IPS-20b (cell line): ENCODE measurements at regions not wholly inside any gene's neighbourhood (a gene's known extent, or its start where the extent isn't known, plus 50 kb on each side); places are given as distances from the start of the nearest gene placed in this dataset.

Source experiments
- H3K27ac ChIP-seq: one replicate; pipeline ENCODE4 v1.5.1; 2013; ENCODE audit warnings: low read length
- H3K27me3 ChIP-seq: 2 replicates; pipeline ENCODE4 v1.6.1; 2013; ENCODE audit warnings: mild to moderate bottlenecking, low read length, inconsistent platforms; ENCODE audit not compliant: insufficient read depth
- H3K36me3 ChIP-seq: 2 replicates; pipeline ENCODE4 v1.6.1; 2013; ENCODE audit warnings: low read depth, mild to moderate bottlenecking, inconsistent platforms, low read length, moderate library complexity; ENCODE audit not compliant: insufficient read depth
- H3K4me1 ChIP-seq: 2 replicates; pipeline ENCODE4 v1.6.1; 2013; ENCODE audit warnings: mild to moderate bottlenecking, control low read depth, inconsistent platforms, low read length, moderate library complexity; ENCODE audit not compliant: insufficient read depth
- H3K4me3 ChIP-seq: 2 replicates; pipeline ENCODE4 v1.5.1; 2013; ENCODE audit warnings: mild to moderate bottlenecking, low read length, inconsistent platforms
- H3K9ac ChIP-seq: 2 replicates; pipeline ENCODE4 v1.6.1; 2013; ENCODE audit warnings: low read depth, mild to moderate bottlenecking, inconsistent platforms, low read length, moderate library complexity
- H3K9me3 ChIP-seq: 2 replicates; pipeline ENCODE4 v1.6.1; 2013; ENCODE audit warnings: mild to moderate bottlenecking, low read depth, low read length, inconsistent platforms; ENCODE audit not compliant: insufficient read depth

DNA sequence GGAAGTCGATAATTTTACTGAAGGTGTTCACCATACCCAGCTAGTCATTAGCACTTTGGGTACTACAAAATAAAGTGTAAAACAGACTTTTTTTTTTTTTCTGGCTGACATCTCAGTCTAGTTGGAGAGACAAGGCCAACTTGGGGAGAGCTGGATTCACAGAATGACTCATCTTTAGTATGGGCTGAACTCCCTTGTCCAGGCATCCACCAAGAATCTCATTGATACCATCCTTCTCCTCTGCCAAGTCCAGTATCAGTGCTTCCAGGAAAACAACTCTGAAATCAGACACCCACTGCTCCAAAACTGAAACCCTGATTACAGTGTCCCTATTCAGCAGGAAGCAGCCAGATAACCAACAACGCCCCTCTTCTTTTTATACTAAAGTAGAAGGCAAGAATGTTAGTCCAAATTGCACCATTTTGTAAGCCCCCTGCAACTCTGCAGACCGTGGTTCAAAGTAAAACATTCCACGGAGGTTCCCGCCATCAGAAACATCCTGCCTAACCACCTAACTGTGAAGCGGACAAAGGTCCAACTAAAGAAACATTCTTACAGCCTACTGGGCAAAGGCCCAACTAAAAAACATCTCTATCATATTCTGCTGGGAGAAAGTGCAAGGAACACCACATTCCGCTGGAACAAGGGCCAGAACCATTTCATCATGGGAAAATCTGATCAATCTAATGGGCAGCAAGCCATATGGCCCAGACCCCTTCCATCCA, 728.2 kb downstream of the BRINP1 start:
- Histone ChIP-seq H3K27me3 (no peaks in the 10 kb centered on the region), H3K36me3 (no peaks in the 10 kb centered on the region), H3K4me1 (peaks cover 14% of the 10 kb centered on the region), H3K9me3 (peaks cover 11% of the 10 kb centered on the region; the same call in 1 of the 2 replicates), H3K9ac (no peak overlapping the region), H3K27ac (no peak overlapping the region), H3K4me3 (no peak overlapping the region)

DNA sequence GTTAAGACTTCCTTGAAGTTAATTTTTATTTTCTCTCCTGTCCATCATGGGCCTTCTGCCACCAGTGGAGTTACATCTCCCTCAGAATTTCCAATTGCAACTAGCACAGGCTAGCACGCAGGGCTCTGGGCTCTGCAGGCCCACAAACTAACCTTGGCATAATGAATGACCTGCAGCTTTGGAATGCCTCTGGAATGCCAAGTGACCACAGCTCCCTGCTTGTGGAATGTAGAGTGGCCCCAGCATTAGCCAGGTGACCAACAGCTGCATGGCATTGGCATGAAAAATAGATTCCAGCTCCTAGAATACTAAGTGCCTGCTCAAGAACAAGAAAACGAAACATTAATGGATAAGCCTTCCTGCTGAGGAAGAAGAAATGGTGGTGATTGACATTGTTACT, 726.1 kb downstream of the BRINP1 start:
- Histone ChIP-seq H3K9ac (no peak overlapping the region), H3K27ac (no peak overlapping the region), H3K4me3 (no peak overlapping the region)

DNA sequence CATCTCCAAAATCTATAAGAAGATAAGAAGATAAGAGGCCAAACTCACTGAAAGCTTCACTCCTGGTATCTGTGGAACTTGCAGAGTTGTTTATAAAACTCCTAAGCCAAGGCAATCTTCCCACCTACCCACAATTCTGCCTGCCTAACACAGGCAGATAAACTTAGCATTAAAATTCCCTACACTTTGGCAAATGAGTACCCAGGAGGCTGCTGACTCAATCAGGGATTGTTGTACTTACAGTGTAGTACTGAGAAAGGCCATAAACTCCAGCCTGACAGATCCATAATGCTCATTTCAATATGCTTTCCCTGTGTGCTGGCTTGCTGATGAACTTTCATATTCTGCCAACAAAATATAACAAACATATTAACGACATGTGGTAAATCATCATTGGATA, 725.2 kb downstream of the BRINP1 start:
- Histone ChIP-seq H3K27ac (no peak overlapping the region), H3K9ac (no peak overlapping the region), H3K4me3 (no peak overlapping the region), H3K9me3 (peaks cover 12% of the 10 kb centered on the region; the same call in 1 of the 2 replicates), H3K27me3 (no peaks in the 10 kb centered on the region), H3K36me3 (no peaks in the 10 kb centered on the region), H3K4me1 (peaks cover 14% of the 10 kb centered on the region)

More for the DNA sequence above, 726.1 kb downstream of the BRINP1 start:
- peaks cover 14% of the 10 kb centered on the region for H3K4me1 ChIP-seq
- H3K36me3 ChIP-seq: no peaks in the 10 kb centered on the region
- H3K27me3 ChIP-seq: no peaks in the 10 kb centered on the region
- H3K9me3 ChIP-seq: peaks cover 16% of the 10 kb centered on the region; the same call in 1 of the 2 replicates

DNA sequence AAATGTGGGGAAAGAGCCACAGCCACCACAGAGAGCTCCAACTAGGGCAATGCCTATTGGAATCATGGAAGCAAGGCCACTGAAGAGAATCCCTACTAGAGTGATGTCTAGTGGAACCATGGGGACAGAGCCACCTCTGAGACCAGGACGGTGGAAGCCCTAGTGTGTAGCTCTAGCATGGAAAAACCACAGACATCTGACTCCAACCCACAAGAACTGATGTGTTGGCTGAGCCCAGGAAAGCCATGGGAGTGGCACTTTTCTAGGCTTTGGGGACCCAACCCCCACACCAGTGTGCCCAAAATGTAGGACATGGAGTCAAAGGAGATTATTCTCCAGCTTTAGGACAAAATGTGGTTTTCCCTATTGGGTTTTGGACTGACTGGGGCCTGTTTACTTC, 721.9 kb downstream of the BRINP1 start:
- H3K9ac ChIP-seq: no peak overlapping the region
- H3K4me3 ChIP-seq: no peak overlapping the region
- no peaks in the 10 kb centered on the region for H3K36me3 ChIP-seq
- H3K4me1 ChIP-seq: peaks cover 14% of the 10 kb centered on the region
- H3K27ac ChIP-seq: no peak overlapping the region
- peaks cover 9% of the 10 kb centered on the region; the same call in 1 of the 2 replicates for H3K9me3 ChIP-seq
- H3K27me3 ChIP-seq: no peaks in the 10 kb centered on the region

- H3K4me3 ChIP-seq: no peak overlapping the region
- H3K36me3 ChIP-seq: no peaks in the 10 kb centered on the region
- H3K27me3 ChIP-seq: no peaks in the 10 kb centered on the region
- peaks cover 9% of the 10 kb centered on the region; the same call in 1 of the 2 replicates for H3K9me3 ChIP-seq
- no peaks in the 10 kb centered on the region for H3K4me1 ChIP-seq
- no peak overlapping the region for H3K27ac ChIP-seq
- no peak overlapping the region for H3K9ac ChIP-seq
Measured at GRCh38 chr9:118650417-118650816, 718.8 kb downstream of the BRINP1 start.

GRCh38 chr9:118651511-118651910, 717.7 kb downstream of the BRINP1 start:
- no peaks in the 10 kb centered on the region for H3K4me1 ChIP-seq
- H3K9me3 ChIP-seq: peaks cover under 1% of the 10 kb centered on the region; the same call in 1 of the 2 replicates
- H3K27me3 ChIP-seq: no peaks in the 10 kb centered on the region
- H3K9ac ChIP-seq: no peak overlapping the region
- H3K36me3 ChIP-seq: no peaks in the 10 kb centered on the region
- no peak overlapping the region for H3K4me3 ChIP-seq
- H3K27ac ChIP-seq: no peak overlapping the region

GRCh38 chr9:118652258-118652657, 717.0 kb downstream of the BRINP1 start:
- Histone ChIP-seq H3K36me3 (no peaks in the 10 kb centered on the region), H3K27ac (no peak overlapping the region), H3K4me3 (no peak overlapping the region), H3K9ac (no peak overlapping the region), H3K27me3 (no peaks in the 10 kb centered on the region), H3K9me3 (no peaks in the 10 kb centered on the region), H3K4me1 (no peaks in the 10 kb centered on the region)

DNA sequence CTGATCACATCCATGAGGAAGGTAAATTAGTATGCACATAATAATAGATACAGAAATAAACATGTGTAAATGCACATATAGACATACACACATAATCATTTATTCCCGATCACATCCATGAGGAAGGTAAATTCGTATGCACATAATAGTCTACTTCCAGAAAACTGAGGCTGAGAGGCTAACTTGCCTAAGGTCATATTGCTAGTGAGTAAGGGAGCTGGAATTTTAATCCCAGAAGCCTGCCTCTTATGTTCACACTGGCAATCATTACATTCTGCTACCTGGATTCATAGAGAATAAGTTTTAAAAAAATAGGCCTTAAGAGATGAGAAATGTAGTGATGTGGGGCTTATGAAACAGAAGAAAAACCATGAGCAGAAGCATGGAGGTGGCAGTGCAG, 716.3 kb downstream of the BRINP1 start:
- Histone ChIP-seq H3K27ac (no peak overlapping the region), H3K36me3 (no peaks in the 10 kb centered on the region), H3K4me3 (no peak overlapping the region), H3K9me3 (no peaks in the 10 kb centered on the region), H3K4me1 (no peaks in the 10 kb centered on the region), H3K27me3 (no peaks in the 10 kb centered on the region), H3K9ac (no peak overlapping the region)

DNA sequence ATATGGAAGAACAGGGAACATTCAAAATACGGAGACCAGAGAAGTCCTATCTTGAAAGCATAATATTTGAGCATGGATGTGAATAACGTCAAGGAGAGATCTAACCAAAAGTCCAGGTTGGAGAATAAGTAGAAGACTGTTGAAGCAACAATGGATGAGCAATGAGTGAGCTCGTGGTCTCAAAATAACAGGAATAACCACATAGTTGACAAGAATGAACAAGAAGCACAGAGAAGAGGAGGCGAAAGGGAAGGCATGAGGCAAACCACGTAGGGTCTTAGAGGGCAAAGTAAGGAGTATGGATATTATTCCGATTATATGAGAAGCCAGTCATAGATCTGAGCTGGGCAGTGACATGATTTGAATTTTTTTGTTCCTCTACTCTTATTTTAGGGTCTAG, 710.2 kb downstream of the BRINP1 start:
- no peaks in the 10 kb centered on the region for H3K27me3 ChIP-seq
- no peak overlapping the region for H3K4me3 ChIP-seq
- H3K27ac ChIP-seq: no peak overlapping the region
- H3K9me3 ChIP-seq: no peaks in the 10 kb centered on the region
- no peak overlapping the region for H3K9ac ChIP-seq
- peaks cover 3% of the 10 kb centered on the region; the same call in 1 of the 2 replicates for H3K4me1 ChIP-seq
- H3K36me3 ChIP-seq: no peaks in the 10 kb centered on the region

GRCh38 chr9:118665226-118665919, 703.9 kb downstream of the BRINP1 start:
- no peaks in the 10 kb centered on the region for H3K9me3 ChIP-seq

DNA sequence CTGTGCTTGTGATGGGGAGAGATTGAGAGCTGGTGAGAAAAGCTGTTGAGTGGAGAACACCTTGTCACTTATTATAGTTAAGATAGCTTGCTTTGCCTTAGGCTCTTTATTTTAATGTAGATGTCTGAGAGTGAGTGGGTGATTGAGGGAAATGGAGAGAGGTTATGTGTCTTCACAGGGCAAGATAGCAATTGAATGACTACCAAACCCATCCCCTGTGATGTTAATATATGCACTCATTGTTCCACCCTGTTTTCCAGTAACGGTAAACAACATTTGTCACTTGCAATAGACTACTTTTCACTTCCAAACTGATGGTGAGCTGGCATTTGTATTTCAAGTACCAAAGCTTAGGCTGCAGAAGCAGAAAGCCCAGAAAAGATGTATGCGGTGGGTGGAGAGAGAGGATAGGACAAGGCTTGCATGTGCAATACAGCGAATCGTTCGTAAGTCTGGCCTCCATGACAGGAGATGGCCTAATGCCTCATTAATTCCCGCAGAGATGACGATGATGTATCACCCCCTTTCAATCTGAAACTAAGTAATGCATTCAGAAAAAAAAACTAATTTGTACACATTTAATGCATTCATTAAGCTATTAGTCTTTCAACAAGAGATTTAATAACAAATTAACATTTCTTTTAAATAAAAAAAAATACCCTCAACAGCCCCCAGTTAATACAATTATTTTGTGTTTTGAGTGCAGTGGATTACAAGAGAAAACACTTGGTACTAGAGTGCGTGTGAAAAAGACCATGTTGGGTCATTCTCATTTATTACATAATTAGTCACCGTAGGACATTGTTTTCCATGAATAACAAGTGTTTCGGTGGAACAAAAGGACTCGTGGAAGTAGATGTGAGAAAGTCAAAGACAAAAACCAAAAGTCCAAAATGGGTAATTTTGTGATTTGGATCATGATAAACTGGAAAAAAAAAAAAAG, 699.0 kb downstream of the BRINP1 start:
- no peaks in the 10 kb centered on the region for H3K36me3 ChIP-seq
- H3K4me3 ChIP-seq: no peak overlapping the region
- H3K27me3 ChIP-seq: no peaks in the 10 kb centered on the region
- no peak overlapping the region for H3K9ac ChIP-seq
- H3K4me1 ChIP-seq: peaks cover 15% of the 10 kb centered on the region
- H3K9me3 ChIP-seq: no peaks in the 10 kb centered on the region
- no peak overlapping the region for H3K27ac ChIP-seq

More at GRCh38 chr9:118665226-118665919, 703.9 kb downstream of the BRINP1 start:
- no peaks in the 10 kb centered on the region for H3K36me3 ChIP-seq
- H3K9ac ChIP-seq: no peak overlapping the region
- H3K27me3 ChIP-seq: no peaks in the 10 kb centered on the region
- no peak overlapping the region for H3K27ac ChIP-seq
- H3K4me1 ChIP-seq: peaks cover 11% of the 10 kb centered on the region
- H3K4me3 ChIP-seq: no peak overlapping the region
